Fibroblast of the aortic adventitia (primary cell): ENCODE measurements at regions not wholly inside any gene's neighbourhood (a gene's known extent, or its start where the extent isn't known, plus 50 kb on each side); places are given as distances from the start of the nearest gene placed in this dataset.
A peak's percentile ranks its signal among the peaks of the same experiment; 100 is the strongest.

Experiments
- DNase-seq: peaks from one replicate; pipeline ENCODE4 v3.0.0-alpha.2; 2010; ENCODE audit warnings: low read depth
- H3K4me3 ChIP-seq: 2 replicates; pipeline ENCODE4 v1.5.1; 2011; ENCODE audit warnings: low read depth, mild to moderate bottlenecking, control low read depth, low read length, moderate library complexity
- CTCF ChIP-seq: IDR thresholded peaks from 2 replicates; pipeline ENCODE4 v1.5.1; 2011; ENCODE audit warnings: mild to moderate bottlenecking, low read length, control low read depth, inconsistent platforms; ENCODE audit not compliant: insufficient read depth

- no peak for TF ChIP-seq CTCF
- H3K4me3 ChIP-seq = no peak overlapping the region
- DNase-seq = no peak
Measured at GRCh38 chr1:113217447-113218208, 144.6 kb downstream of the LRIG2 start.

GRCh38 chr1:113219377-113219776 is 146.4 kb downstream of the LRIG2 start:
- no peak for DNase-seq
- H3K4me3 ChIP-seq = no peak overlapping the region
- peak; percentile 22 for TF ChIP-seq CTCF

- DNase-seq = no peak
- H3K4me3 ChIP-seq = no peak overlapping the region
- TF ChIP-seq CTCF = no peak
Measured at GRCh38 chr1:113219828-113220227, 146.8 kb downstream of the LRIG2 start.

GRCh38 chr1:113223040-113223439 is 150.0 kb downstream of the LRIG2 start:
- TF ChIP-seq CTCF = no peak
- H3K4me3 ChIP-seq = no peak overlapping the region
- DNase-seq = no peak

GRCh38 chr1:113223546-113223945 is 150.5 kb downstream of the LRIG2 start:
- DNase-seq = peak; percentile 83
- H3K4me3 ChIP-seq = no peak overlapping the region
- TF ChIP-seq CTCF = no peak

GRCh38 chr1:113226148-113226547 is 153.2 kb downstream of the LRIG2 start:
- H3K4me3 ChIP-seq = peak overlapping the region; percentile 42
- peak; percentile 92 for DNase-seq
- no peak for TF ChIP-seq CTCF

GRCh38 chr1:113231866-113232265 is 158.4 kb upstream of the MAGI3 start:
- H3K4me3 ChIP-seq = no peak overlapping the region
- DNase-seq = no peak
- no peak for TF ChIP-seq CTCF
